DOHH2 (cell line): ENCODE measurements at regions not wholly inside any gene's neighbourhood (a gene's known extent, or its start where the extent isn't known, plus 50 kb on each side); places are given as distances from the start of the nearest gene placed in this dataset.

Experiments
- H3F3A ChIP-seq: fragments of 200-600 bp; sonication (generic), shearing (Covaris generic); 2 replicates; pipeline ENCODE4 v1.6.0; 2016; ENCODE audit warnings: antibody characterized with exemption, mild to moderate bottlenecking; ENCODE audit not compliant: control insufficient read depth, insufficient read depth
- H3K27ac ChIP-seq: fragments of 200-600 bp; sonication (generic); 2 replicates; pipeline ENCODE4 v1.5.1; 2014; ENCODE audit warnings: low read depth, mild to moderate bottlenecking, low read length, moderate library complexity
- H3K27me3 ChIP-seq: fragments of 200-600 bp; sonication (generic); 2 replicates; pipeline ENCODE4 v1.6.1; 2014; ENCODE audit warnings: mild to moderate bottlenecking, low read length, mixed read lengths; ENCODE audit not compliant: control insufficient read depth
- H3K36me3 ChIP-seq: fragments of 200-600 bp; sonication (generic); 2 replicates; pipeline ENCODE4 v1.6.1; 2014; ENCODE audit warnings: mild to moderate bottlenecking, low read length, moderate library complexity, mixed read lengths; ENCODE audit not compliant: control insufficient read depth
- H3K4me1 ChIP-seq: fragments of 200-600 bp; sonication (generic); 2 replicates; pipeline ENCODE4 v1.6.1; 2014; ENCODE audit warnings: mild to moderate bottlenecking, low read length, mixed read lengths; ENCODE audit not compliant: control insufficient read depth
- H3K4me2 ChIP-seq: fragments of 200-600 bp; sonication (generic); 2 replicates; pipeline ENCODE4 v1.6.0; 2014; ENCODE audit warnings: mild to moderate bottlenecking, low read length, moderate library complexity
- H3K4me3 ChIP-seq: fragments of 200-600 bp; sonication (generic); 2 replicates; pipeline ENCODE4 v1.5.1; 2014; ENCODE audit warnings: mild to moderate bottlenecking, low read length, mixed read lengths
- H3K79me2 ChIP-seq: fragments of 200-600 bp; sonication (generic); 2 replicates; pipeline ENCODE4 v1.6.1; 2014; ENCODE audit warnings: mild to moderate bottlenecking, low read length, mixed read lengths; ENCODE audit not compliant: control insufficient read depth
- H3K9me2 ChIP-seq: fragments of 200-600 bp; sonication (generic); replicated peaks from 2 replicates; pipeline ENCODE4 v1.6.1; 2014; ENCODE audit warnings: mild to moderate bottlenecking, low read length, mixed read lengths; ENCODE audit not compliant: control insufficient read depth
- H3K9me3 ChIP-seq: fragments of 200-600 bp; sonication (generic); 2 replicates; pipeline ENCODE4 v1.6.1; 2014; ENCODE audit warnings: antibody characterized with exemption, low read length, mixed read lengths; ENCODE audit not compliant: control insufficient read depth, insufficient read depth
- H4K20me1 ChIP-seq: fragments of 200-600 bp; sonication (generic); 2 replicates; pipeline ENCODE4 v1.6.0; 2014; ENCODE audit warnings: low read depth, mild to moderate bottlenecking, antibody characterized with exemption, low read length, moderate library complexity; ENCODE audit not compliant: control insufficient read depth, insufficient read depth
- CTCF ChIP-seq: fragments of 200-600 bp; sonication (generic); IDR thresholded peaks from one replicate; pipeline ENCODE4 v1.5.1; 2014; ENCODE audit warnings: antibody characterized with exemption, mild to moderate bottlenecking, low read depth, low read length; ENCODE audit not compliant: poor library complexity, severe bottlenecking
- EZH2phosphoT487 ChIP-seq: fragments of 200-600 bp; sonication (generic); IDR thresholded peaks from 2 replicates; pipeline ENCODE4 v1.6.1; 2017; ENCODE audit warnings: borderline replicate concordance, mild to moderate bottlenecking, antibody characterized with exemption, low read length, moderate library complexity, mixed read lengths

GRCh38 chr1:88552226-88552625 is 131.8 kb upstream of the PKN2 start:
- Histone ChIP-seq H4K20me1 (no peaks in the 10 kb centered on the region), H3K27ac (no peak overlapping the region), H3K4me1 (no peaks in the 10 kb centered on the region), H3K9me2 (no peaks in the 10 kb centered on the region), H3K9me3 (no peaks in the 10 kb centered on the region), H3F3A (no peaks in the 10 kb centered on the region), H3K4me2 (no peak overlapping the region), H3K36me3 (no peaks in the 10 kb centered on the region), H3K79me2 (no peaks in the 10 kb centered on the region), H3K4me3 (no peak overlapping the region), H3K27me3 (0 out of 2 replicates have a peak, but pooled peaks cover 2% of the 10 kb centered on the region)
- no peak for TF ChIP-seq CTCF
- TF ChIP-seq EZH2phosphoT487: no peak

- no peaks in the 10 kb centered on the region for H3K9me2 ChIP-seq
Observed at GRCh38 chr1:88557014-88557413, 127.1 kb upstream of the PKN2 start.

GRCh38 chr1:88560621-88561020 is 123.5 kb upstream of the PKN2 start:
- TF ChIP-seq EZH2phosphoT487: no peak
- TF ChIP-seq CTCF: no peak
- peaks cover 5% of the 10 kb centered on the region; the same call in 1 of the 2 replicates for H3K27me3 ChIP-seq
- H3K4me3 ChIP-seq: no peak overlapping the region
- no peaks in the 10 kb centered on the region for H3K9me3 ChIP-seq
- no peak overlapping the region for H3K27ac ChIP-seq
- no peaks in the 10 kb centered on the region for H3K79me2 ChIP-seq
- no peaks in the 10 kb centered on the region for H3F3A ChIP-seq
- H3K9me2 ChIP-seq: no peaks in the 10 kb centered on the region
- no peaks in the 10 kb centered on the region for H3K36me3 ChIP-seq
- H4K20me1 ChIP-seq: no peaks in the 10 kb centered on the region
- H3K4me2 ChIP-seq: no peak overlapping the region
- H3K4me1 ChIP-seq: no peaks in the 10 kb centered on the region

More at GRCh38 chr1:88557014-88557413, 127.1 kb upstream of the PKN2 start:
- H4K20me1 ChIP-seq: no peaks in the 10 kb centered on the region
- no peak overlapping the region for H3K27ac ChIP-seq
- H3K27me3 ChIP-seq: 0 out of 2 replicates have a peak, but pooled peaks cover 5% of the 10 kb centered on the region
- H3K4me3 ChIP-seq: no peak overlapping the region
- TF ChIP-seq EZH2phosphoT487: no peak
- TF ChIP-seq CTCF: no peak
- H3K4me1 ChIP-seq: no peaks in the 10 kb centered on the region
- no peaks in the 10 kb centered on the region for H3K36me3 ChIP-seq
- no peaks in the 10 kb centered on the region for H3K79me2 ChIP-seq
- H3F3A ChIP-seq: no peaks in the 10 kb centered on the region
- H3K4me2 ChIP-seq: no peak overlapping the region
- H3K9me3 ChIP-seq: no peaks in the 10 kb centered on the region

GRCh38 chr1:88562991-88563390 is 121.1 kb upstream of the PKN2 start:
- no peaks in the 10 kb centered on the region for H4K20me1 ChIP-seq
- no peak overlapping the region for H3K4me3 ChIP-seq
- no peak overlapping the region for H3K27ac ChIP-seq
- no peaks in the 10 kb centered on the region for H3K36me3 ChIP-seq
- peaks cover 11% of the 10 kb centered on the region for H3K27me3 ChIP-seq
- no peaks in the 10 kb centered on the region for H3K4me1 ChIP-seq
- TF ChIP-seq CTCF: no peak
- TF ChIP-seq EZH2phosphoT487: no peak
- H3K79me2 ChIP-seq: no peaks in the 10 kb centered on the region
- H3K9me2 ChIP-seq: no peaks in the 10 kb centered on the region
- H3K4me2 ChIP-seq: no peak overlapping the region
- no peaks in the 10 kb centered on the region for H3F3A ChIP-seq
- no peaks in the 10 kb centered on the region for H3K9me3 ChIP-seq
